GM12801 (cell line): ENCODE measurements at regions not wholly inside any gene's neighbourhood (a gene's known extent, or its start where the extent isn't known, plus 50 kb on each side); places are given as distances from the start of the nearest gene placed in this dataset.

Experiments used
- TF ChIP-seq, protein P1 (sequence below): IDR thresholded peaks from one replicate; pipeline ENCODE4 v1.5.1; 2011; ENCODE audit warnings: control low read depth; ENCODE audit not compliant: insufficient read length; ENCODE audit errors: extremely low read depth

DNA sequence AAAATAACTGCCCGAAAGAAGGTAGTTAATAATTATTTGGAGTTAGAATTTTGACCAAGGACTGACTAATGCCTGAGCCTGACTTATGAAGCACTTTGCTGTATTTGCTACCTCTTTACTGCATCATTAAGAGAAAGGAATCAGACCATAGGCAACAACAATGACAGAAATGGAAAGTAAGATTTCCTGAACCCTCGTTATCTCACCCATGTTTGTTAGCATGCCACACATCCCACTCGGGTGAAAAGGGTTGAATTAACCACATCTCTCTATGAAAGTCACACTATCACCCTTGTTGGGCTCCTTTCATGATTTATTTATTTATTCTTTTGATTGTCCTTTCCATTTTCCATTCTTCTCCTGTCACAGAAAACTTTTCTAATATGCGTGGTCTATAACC, 59.6 kb downstream of the OLIG3 start:
- TF ChIP-seq, protein P1, sequence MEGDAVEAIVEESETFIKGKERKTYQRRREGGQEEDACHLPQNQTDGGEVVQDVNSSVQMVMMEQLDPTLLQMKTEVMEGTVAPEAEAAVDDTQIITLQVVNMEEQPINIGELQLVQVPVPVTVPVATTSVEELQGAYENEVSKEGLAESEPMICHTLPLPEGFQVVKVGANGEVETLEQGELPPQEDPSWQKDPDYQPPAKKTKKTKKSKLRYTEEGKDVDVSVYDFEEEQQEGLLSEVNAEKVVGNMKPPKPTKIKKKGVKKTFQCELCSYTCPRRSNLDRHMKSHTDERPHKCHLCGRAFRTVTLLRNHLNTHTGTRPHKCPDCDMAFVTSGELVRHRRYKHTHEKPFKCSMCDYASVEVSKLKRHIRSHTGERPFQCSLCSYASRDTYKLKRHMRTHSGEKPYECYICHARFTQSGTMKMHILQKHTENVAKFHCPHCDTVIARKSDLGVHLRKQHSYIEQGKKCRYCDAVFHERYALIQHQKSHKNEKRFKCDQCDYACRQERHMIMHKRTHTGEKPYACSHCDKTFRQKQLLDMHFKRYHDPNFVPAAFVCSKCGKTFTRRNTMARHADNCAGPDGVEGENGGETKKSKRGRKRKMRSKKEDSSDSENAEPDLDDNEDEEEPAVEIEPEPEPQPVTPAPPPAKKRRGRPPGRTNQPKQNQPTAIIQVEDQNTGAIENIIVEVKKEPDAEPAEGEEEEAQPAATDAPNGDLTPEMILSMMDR: no peak

DNA sequence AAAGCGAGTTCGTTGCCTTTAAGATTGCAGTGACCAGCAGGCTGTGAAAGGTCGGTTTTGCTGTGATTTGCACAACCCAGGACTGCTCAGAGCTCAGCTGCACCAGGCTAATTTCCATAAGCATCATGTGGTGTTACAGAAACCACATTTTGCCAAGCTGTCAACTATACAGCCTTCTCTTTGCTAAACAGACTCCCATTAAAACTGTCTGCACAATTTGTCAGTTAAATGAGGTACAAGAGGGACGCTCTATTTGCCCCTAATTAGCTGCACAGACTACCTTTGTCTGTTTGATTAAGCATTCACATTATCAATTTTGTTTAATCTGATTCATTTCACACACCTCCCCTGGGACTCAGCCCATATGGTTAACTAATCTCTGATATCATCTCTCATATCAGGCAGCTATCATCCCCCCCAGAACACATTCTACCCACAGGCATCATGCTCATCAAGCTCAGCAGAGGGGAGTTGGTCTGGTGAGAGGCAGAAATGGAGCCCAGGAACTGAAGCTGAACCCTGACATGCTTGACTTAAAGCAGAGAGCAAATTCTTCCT, 62.1 kb downstream of the OLIG3 start:
- TF ChIP-seq, protein P1: no peak

DNA sequence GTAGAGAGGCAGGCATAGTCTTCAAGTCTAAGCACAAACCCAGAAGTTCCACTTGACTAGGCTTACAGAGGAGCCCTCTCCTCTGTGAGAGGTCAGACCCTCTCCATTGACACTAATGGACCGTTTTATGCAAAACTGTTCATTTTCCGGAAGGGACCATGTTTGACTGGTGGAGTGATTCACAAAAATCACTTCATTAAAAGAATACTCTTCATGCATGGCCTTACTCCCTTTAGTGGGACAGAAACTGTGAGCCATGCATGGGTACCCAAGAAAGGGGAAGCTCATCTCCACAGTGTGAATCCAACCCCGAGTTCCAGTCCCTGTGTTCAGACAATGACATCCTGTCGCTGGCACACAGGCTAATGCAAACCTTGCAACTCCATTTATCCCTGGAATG, 63.2 kb downstream of the OLIG3 start:
- TF ChIP-seq, protein P1: no peak

DNA sequence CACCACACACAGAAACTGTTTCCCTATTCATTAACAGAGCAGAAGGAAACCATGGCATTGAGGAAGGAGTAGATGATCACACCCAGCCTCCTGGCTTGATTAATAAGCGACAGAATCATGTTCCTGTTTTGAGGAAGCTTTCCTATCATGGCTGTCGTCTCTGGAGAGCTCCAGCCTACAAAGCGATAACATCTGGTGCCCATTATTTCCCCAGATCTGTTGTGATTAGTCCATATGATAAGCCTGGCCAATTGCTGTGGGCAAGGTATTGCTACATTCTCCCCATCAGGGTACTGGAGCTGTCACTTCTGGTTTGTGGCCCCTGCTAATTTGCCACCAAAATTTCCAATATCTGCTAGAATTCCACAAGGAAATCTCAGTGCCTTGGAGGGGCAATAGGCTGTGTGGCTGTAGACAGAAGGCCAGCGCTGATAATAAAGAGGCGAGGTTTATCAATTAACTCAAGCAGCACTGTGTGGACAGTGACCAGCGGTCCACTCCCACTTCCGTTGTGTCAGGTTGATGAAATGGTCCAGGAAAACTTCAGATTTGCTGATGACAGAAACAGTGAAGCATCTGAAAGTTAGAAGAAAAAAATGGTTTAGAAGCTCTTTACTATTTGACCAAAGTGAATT, 66.4 kb downstream of the OLIG3 start:
- TF ChIP-seq, protein P1: no peak

DNA sequence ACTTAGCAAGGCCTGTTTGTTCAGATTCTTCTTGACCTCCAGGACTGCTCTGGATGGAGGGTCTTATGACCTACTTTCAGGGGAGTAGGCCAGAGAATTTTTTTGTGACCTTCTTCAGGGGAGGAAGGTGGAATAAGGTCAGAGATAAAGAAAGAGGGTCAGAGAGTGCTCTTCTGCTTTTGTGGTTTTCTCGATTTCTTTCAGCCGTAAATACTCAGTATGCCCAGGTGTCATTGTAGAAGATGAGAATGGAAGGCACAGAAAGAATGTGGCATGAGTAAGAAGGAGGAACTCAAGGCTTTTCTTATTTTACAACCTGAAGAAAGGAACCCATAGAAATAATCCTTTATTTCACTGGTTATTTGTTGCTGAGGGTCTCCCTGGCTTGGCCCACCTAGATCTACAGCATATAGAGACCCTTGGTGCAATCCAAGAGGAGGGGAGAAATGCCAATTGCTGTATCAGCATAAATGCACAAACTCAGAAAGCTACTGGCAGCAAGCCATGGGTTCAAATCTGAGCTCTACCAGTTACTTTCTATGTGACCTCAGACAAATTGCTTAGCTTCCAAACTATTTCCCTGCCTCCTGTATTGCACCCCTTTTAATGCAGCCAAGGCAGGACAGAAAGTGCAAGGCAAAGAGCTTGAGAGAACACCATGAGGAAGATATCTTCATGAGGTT, 68.0 kb downstream of the OLIG3 start:
- TF ChIP-seq, protein P1: no peak

DNA sequence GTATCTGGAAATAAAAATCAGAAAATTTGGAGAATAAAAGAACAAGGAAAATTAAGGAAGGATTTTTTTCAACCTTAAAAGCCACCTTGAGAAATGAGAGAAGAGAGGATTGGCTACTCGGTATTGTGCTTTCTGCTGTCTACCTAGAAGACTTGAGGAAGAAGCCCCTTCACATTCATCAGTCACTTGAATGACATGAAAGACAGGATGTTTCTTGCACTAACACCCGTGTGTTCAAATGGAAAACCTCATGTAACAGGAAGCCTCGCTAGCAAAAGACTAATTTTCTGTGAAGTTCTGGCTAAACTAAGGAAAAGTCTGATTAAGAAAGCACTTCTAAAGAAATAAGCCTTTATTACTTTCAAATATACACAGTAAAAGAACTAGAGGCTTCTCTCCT, 69.9 kb downstream of the OLIG3 start:
- TF ChIP-seq, protein P1: no peak

DNA sequence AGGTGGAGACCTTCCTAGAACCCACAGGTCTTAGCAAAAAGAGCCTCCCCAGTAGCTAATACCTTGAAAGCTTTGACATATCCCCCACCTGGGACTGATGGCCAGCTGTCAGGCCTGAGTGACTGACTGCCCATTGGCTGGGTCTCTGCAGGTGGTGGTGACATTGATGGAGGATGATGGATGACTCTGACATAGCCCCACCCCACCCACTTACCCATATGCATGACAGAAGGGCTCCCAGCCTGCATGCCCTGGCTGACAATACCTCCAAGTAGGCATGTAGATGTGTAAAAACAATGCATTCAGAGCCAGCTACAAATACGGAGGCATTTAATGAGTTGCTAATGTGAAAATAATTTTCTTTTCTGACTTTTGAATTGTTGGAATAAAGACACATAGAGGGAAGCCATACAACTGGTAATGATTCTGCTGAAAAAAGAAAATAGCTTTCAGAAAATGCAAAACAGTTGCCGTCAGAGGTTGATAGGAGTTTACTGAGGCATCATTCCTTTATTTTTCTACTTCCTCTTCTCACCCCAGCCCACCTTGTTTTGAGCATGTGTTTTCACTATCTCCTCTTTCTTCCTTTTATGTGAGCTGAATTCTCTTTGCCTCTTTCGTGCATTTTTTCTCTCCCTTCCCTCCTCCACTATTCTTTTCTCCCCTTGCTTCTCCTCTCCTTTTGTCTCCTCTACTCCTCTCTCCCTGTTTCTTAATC, 70.6 kb downstream of the OLIG3 start:
- TF ChIP-seq, protein P1: no peak
